ENCODE measurements at regions not wholly inside any gene's neighbourhood (a gene's known extent, or its start where the extent isn't known, plus 50 kb on each side); places are given as distances from the start of the nearest gene placed in this dataset.

DNA sequence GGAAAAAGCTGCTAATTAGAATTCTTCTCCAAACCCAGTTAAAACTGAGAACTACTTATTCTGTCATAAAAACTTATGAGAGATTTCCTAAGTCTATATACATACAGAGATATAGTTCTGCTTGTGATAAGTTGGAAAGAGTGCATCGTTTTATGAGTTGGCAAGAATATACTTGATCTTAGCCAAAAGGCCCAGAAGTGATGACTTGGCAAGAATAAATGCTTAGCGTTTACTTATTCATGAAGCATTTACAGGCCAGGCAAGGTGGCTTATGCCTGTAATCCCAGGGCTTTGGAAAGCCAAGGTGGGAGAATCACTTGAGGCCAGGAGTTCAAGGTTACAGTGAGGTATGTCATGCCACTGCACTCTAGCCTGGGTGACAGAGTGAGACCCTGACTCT, 81.7 kb downstream of the CYB561 start:
- DNase-seq, result no peak
- no peak overlapping the region for H3K4me3 Mint-ChIP-seq (ENCODE audit: low read depth, unreplicated experiment)
- H3K27me3 Mint-ChIP-seq (ENCODE audit: unreplicated experiment), result no peaks in the 10 kb centered on the region
- BruUV-seq (replicated peaks), result no TSS peak
- no peaks in the 10 kb centered on the region for H3K9me3 Mint-ChIP-seq (ENCODE audit: low read depth, unreplicated experiment)
- H3K4me1 Mint-ChIP-seq (ENCODE audit: low read depth, unreplicated experiment), result no peaks in the 10 kb centered on the region
- no peaks in the 10 kb centered on the region for H3K36me3 Mint-ChIP-seq (ENCODE audit: insufficient read depth, unreplicated experiment)
- intact Hi-C loops (cut with micrococcal nuclease; ENCODE audit: unreplicated experiment), result no loop called here
- TF ChIP-seq, protein P1, sequence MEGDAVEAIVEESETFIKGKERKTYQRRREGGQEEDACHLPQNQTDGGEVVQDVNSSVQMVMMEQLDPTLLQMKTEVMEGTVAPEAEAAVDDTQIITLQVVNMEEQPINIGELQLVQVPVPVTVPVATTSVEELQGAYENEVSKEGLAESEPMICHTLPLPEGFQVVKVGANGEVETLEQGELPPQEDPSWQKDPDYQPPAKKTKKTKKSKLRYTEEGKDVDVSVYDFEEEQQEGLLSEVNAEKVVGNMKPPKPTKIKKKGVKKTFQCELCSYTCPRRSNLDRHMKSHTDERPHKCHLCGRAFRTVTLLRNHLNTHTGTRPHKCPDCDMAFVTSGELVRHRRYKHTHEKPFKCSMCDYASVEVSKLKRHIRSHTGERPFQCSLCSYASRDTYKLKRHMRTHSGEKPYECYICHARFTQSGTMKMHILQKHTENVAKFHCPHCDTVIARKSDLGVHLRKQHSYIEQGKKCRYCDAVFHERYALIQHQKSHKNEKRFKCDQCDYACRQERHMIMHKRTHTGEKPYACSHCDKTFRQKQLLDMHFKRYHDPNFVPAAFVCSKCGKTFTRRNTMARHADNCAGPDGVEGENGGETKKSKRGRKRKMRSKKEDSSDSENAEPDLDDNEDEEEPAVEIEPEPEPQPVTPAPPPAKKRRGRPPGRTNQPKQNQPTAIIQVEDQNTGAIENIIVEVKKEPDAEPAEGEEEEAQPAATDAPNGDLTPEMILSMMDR (IDR thresholded peaks at IDR 0.05; ENCODE audit: unreplicated experiment), result no peak
- H3K27ac Mint-ChIP-seq (ENCODE audit: unreplicated experiment), result no peak overlapping the region
- CTCF ChIA-PET, result no interaction called here

GRCh38 chr17:63364944-63365343, 81.2 kb downstream of the CYB561 start:
- no TSS peak for BruUV-seq (replicated peaks)
- H3K4me3 Mint-ChIP-seq (ENCODE audit: low read depth, unreplicated experiment), result no peak overlapping the region
- CTCF ChIA-PET, result no interaction called here
- intact Hi-C loops (cut with micrococcal nuclease; ENCODE audit: unreplicated experiment), result no loop called here
- H3K27me3 Mint-ChIP-seq (ENCODE audit: unreplicated experiment), result no peaks in the 10 kb centered on the region
- H3K4me1 Mint-ChIP-seq (ENCODE audit: low read depth, unreplicated experiment), result no peaks in the 10 kb centered on the region
- no peaks in the 10 kb centered on the region for H3K9me3 Mint-ChIP-seq (ENCODE audit: low read depth, unreplicated experiment)
- H3K36me3 Mint-ChIP-seq (ENCODE audit: insufficient read depth, unreplicated experiment), result no peaks in the 10 kb centered on the region
- no peak overlapping the region for H3K27ac Mint-ChIP-seq (ENCODE audit: unreplicated experiment)
- TF ChIP-seq, protein P1 (IDR thresholded peaks at IDR 0.05; ENCODE audit: unreplicated experiment), result no peak
- DNase-seq, result no peak

GRCh38 chr17:63365366-63366240, 80.5 kb downstream of the CYB561 start:
- H3K27ac Mint-ChIP-seq (ENCODE audit: unreplicated experiment), result no peak overlapping the region
- CTCF ChIA-PET, result no interaction called here
- TF ChIP-seq, protein P1 (IDR thresholded peaks at IDR 0.05; ENCODE audit: unreplicated experiment), result no peak
- no peak for DNase-seq
- intact Hi-C loops (cut with micrococcal nuclease; ENCODE audit: unreplicated experiment), result no loop called here
- no peaks in the 10 kb centered on the region for H3K4me1 Mint-ChIP-seq (ENCODE audit: low read depth, unreplicated experiment)
- H3K4me3 Mint-ChIP-seq (ENCODE audit: low read depth, unreplicated experiment), result no peak overlapping the region
- H3K9me3 Mint-ChIP-seq (ENCODE audit: low read depth, unreplicated experiment), result no peaks in the 10 kb centered on the region
- H3K27me3 Mint-ChIP-seq (ENCODE audit: unreplicated experiment), result no peaks in the 10 kb centered on the region
- no peaks in the 10 kb centered on the region for H3K36me3 Mint-ChIP-seq (ENCODE audit: insufficient read depth, unreplicated experiment)
- no TSS peak for BruUV-seq (replicated peaks)

DNA sequence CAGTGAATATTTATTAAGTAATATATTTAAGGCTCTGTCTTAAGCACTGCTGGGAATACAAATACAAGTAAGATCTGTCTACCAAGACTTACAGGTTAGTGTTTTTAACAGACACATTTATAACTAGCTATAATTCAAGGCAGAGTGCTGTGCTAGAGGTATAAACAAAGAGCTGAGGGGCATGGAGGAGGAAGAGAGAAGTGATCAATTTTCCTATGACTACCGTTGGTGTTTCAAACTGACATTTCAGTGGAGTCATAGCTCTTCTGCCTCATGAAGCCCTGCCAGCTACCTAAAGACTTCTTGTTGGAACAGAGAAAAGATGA, 79.9 kb downstream of the CYB561 start:
- Mint-ChIP-seq H3K4me3 (ENCODE audit: low read depth, unreplicated experiment) (no peak overlapping the region), H3K4me1 (ENCODE audit: low read depth, unreplicated experiment) (no peaks in the 10 kb centered on the region), H3K36me3 (ENCODE audit: insufficient read depth, unreplicated experiment) (no peaks in the 10 kb centered on the region), H3K27me3 (ENCODE audit: unreplicated experiment) (no peaks in the 10 kb centered on the region), H3K27ac (ENCODE audit: unreplicated experiment) (no peak overlapping the region), H3K9me3 (ENCODE audit: low read depth, unreplicated experiment) (no peaks in the 10 kb centered on the region)
- no TSS peak for BruUV-seq (replicated peaks)
- CTCF ChIA-PET, result no interaction called here
- intact Hi-C loops (cut with micrococcal nuclease; ENCODE audit: unreplicated experiment), result no loop called here
- no peak for DNase-seq
- TF ChIP-seq, protein P1 (IDR thresholded peaks at IDR 0.05; ENCODE audit: unreplicated experiment), result no peak
